Calu3 (cell line): ENCODE measurements at regions not wholly inside any gene's neighbourhood (a gene's known extent, or its start where the extent isn't known, plus 50 kb on each side); places are given as distances from the start of the nearest gene placed in this dataset.
"Not testable (repeated sequence)": the region's sequence is repeated elsewhere in the genome, so short reads cannot be mapped to it uniquely, and the experiment has no call there.

Experiments
- BruUV-seq: library from RNA; stranded (reverse); fragments of 400-500 nt; replicated peaks from 2 replicates; lab custom pipeline; 2021; lab: Mats Ljungman, UMichigan
- CTCF ChIA-PET: fragments of 300-600 bp; sonication (Branson Sonifier 250); formaldehyde crosslinking; loops from one replicate; lab custom pipeline; 2022; ENCODE audit warnings: antibody characterized with exemption; lab: Charles Lee
- DNase-seq: peaks from one replicate; pipeline ENCODE4 v3.0.0; 2022
- H3K27ac Mint-ChIP-seq: one replicate; pipeline ENCODE4 v1.8.0; 2022; ENCODE audit warnings: mixed read lengths; ENCODE audit not compliant: unreplicated experiment
- H3K27me3 Mint-ChIP-seq: one replicate; pipeline ENCODE4 v1.8.0; 2022; ENCODE audit warnings: mixed read lengths; ENCODE audit not compliant: unreplicated experiment
- H3K36me3 Mint-ChIP-seq: one replicate; pipeline ENCODE4 v1.8.0; 2022; ENCODE audit warnings: mild to moderate bottlenecking, moderate library complexity, mixed read lengths; ENCODE audit not compliant: insufficient read depth, unreplicated experiment
- H3K4me1 Mint-ChIP-seq: one replicate; pipeline ENCODE4 v1.8.0; 2022; ENCODE audit warnings: mild to moderate bottlenecking, low read depth, mixed read lengths; ENCODE audit not compliant: unreplicated experiment
- H3K4me3 Mint-ChIP-seq: one replicate; pipeline ENCODE4 v1.8.0; 2022; ENCODE audit warnings: mild to moderate bottlenecking, low read depth, moderate library complexity, mixed read lengths; ENCODE audit not compliant: unreplicated experiment
- H3K9me3 Mint-ChIP-seq: one replicate; pipeline ENCODE4 v1.8.0; 2022; ENCODE audit warnings: low read depth, mixed read lengths; ENCODE audit not compliant: unreplicated experiment
- CTCF ChIP-seq: fragments of 200-600 bp; IDR thresholded peaks from one replicate; pipeline ENCODE4 v1.8.0; 2022; ENCODE audit warnings: antibody characterized with exemption; ENCODE audit not compliant: unreplicated experiment
- intact Hi-C: fragments of 100-400 bp; cut with micrococcal nuclease; formaldehyde crosslinking; loops from one replicate; pipeline ENCODE4 v1.10.0; 2022; ENCODE audit not compliant: unreplicated experiment

DNA sequence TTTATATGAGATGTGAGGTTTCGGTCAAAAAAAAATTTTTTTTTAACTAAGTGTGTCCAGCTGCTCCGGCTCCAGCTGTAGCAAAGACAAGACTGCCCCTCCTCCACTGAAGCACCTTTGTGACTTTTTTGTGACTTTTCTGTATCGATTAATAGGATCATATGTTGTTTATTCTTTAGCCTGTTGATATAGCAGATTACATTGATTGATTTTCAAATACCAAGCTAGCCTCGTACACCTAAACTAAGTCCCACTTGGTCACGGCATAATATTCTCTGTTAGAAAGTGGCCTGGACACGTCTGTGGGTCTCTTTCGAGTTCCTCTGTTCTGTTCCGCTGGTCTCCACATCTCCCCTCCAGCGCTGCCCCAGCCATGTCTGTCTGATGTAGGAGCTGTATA lies 126.8 kb downstream of the IGLL1 start:
- TF ChIP-seq CTCF = no peak
- intact Hi-C loops = no loop called here
- no peaks in the 10 kb centered on the region for H3K9me3 Mint-ChIP-seq
- BruUV-seq = no TSS peak
- no peaks in the 10 kb centered on the region for H3K4me1 Mint-ChIP-seq
- H3K36me3 Mint-ChIP-seq = no peaks in the 10 kb centered on the region
- no peak overlapping the region for H3K4me3 Mint-ChIP-seq
- peaks cover 50% of the 10 kb centered on the region for H3K27me3 Mint-ChIP-seq
- CTCF ChIA-PET = no interaction called here
- DNase-seq = no peak
- H3K27ac Mint-ChIP-seq = no peak overlapping the region

DNA sequence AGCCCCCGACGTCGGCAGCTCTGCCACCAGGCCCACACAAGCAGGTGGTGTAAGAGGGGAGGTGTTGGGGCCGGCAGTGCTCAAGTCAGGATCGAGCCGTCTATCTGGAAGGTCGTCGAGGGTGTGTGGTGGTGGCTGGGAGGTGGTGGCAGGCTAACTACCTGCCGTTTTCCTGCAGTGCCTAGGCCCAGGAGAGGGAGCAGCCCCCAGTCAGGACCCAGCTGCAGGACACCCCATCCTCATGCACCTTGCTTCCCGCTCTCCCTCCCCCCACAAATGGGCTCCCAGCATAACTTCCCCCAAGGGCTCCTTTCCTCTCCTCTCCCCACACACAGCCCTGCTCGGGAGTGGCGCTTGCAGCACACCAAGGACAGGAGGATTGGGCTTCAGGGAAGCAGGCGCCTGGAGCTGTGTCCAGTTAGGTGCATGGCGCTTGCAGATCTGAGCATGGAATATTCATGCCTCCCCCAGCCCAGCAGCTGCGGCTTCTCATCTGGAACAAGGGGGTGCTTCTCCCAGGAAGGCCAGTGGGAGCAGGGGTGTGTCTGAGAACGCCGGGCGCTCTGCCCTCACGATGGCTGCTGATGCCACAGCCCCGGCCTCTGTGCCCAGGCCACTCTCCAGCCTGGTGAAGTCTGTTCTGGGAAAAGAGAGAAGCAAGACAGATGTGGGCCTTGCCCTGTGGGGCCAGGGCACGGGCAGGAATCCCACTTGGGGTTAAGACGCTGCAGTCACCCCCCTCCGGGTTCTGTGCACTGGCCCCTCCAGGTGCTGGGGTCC lies 127.7 kb downstream of the IGLL1 start:
- Mint-ChIP-seq H3K9me3 (no peaks in the 10 kb centered on the region), H3K27ac (no peak overlapping the region), H3K27me3 (peaks cover 45% of the 10 kb centered on the region), H3K36me3 (no peaks in the 10 kb centered on the region), H3K4me3 (no peak overlapping the region), H3K4me1 (no peaks in the 10 kb centered on the region)
- DNase-seq = no peak
- TF ChIP-seq CTCF = no peak
- BruUV-seq = no TSS peak
- CTCF ChIA-PET = no interaction called here
- intact Hi-C loops = no loop called here

GRCh38 chr22:23451452-23452230 lies 128.4 kb downstream of the IGLL1 start:
- BruUV-seq, H3K9me3 Mint-ChIP-seq, DNase-seq, CTCF ChIA-PET, H3K36me3 Mint-ChIP-seq, intact Hi-C loops, H3K27ac Mint-ChIP-seq, H3K4me3 Mint-ChIP-seq, H3K4me1 Mint-ChIP-seq: not testable (repeated sequence)
- peaks cover 37% of the 10 kb centered on the region for H3K27me3 Mint-ChIP-seq

GRCh38 chr22:23450821-23451220 lies 129.3 kb downstream of the IGLL1 start:
- CTCF ChIA-PET, DNase-seq, H3K4me1 Mint-ChIP-seq, BruUV-seq, H3K9me3 Mint-ChIP-seq, H3K36me3 Mint-ChIP-seq, H3K4me3 Mint-ChIP-seq, intact Hi-C loops, H3K27ac Mint-ChIP-seq: not testable (repeated sequence)
- H3K27me3 Mint-ChIP-seq = peaks cover 29% of the 10 kb centered on the region

DNA sequence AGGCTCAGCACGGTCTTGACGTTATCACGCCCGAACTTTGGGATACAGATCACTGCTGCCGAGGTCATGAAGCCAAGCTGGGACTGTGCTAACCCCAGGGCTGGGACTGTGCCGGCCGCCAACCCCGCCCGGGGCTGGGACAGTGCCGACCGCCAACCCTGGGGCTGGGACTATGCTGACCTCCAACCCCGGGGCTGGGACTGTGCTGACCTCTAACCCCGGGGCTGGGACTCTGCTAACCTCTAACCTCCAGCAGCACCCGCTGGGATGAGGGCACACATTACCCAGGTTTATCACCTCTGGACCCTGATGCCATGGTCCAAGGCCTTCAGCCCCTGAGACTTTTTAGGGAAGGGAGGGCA lies 129.7 kb downstream of the IGLL1 start:
- H3K36me3 Mint-ChIP-seq = no peaks in the 10 kb centered on the region
- intact Hi-C loops = no loop called here

GRCh38 chr22:23449748-23450433 lies 130.2 kb downstream of the IGLL1 start:
- H3K36me3 Mint-ChIP-seq, CTCF ChIA-PET, H3K4me3 Mint-ChIP-seq, DNase-seq, intact Hi-C loops, H3K27ac Mint-ChIP-seq, H3K4me1 Mint-ChIP-seq, H3K9me3 Mint-ChIP-seq, BruUV-seq: not testable (repeated sequence)
- H3K27me3 Mint-ChIP-seq = peaks cover 20% of the 10 kb centered on the region

More for the DNA sequence above, 129.7 kb downstream of the IGLL1 start:
- H3K4me1 Mint-ChIP-seq = no peaks in the 10 kb centered on the region
- TF ChIP-seq CTCF = no peak
- no TSS peak for BruUV-seq
- no peak overlapping the region for H3K27ac Mint-ChIP-seq
- no peak overlapping the region for H3K4me3 Mint-ChIP-seq
- CTCF ChIA-PET = no interaction called here
- H3K27me3 Mint-ChIP-seq = peaks cover 25% of the 10 kb centered on the region
- DNase-seq = no peak
- H3K9me3 Mint-ChIP-seq = peaks cover 6% of the 10 kb centered on the region
